GM21423 (cell line): ENCODE measurements at regions not wholly inside any gene's neighbourhood (a gene's known extent, or its start where the extent isn't known, plus 50 kb on each side); places are given as distances from the start of the nearest gene placed in this dataset.

Experiments
- ATAC-seq: cut with Tn5 transposase; IDR thresholded peaks from one replicate; pipeline ENCODE4 v1.9.1; 2021; ENCODE audit warnings: mild to moderate bottlenecking, moderate library complexity; ENCODE audit not compliant: unreplicated experiment

DNA sequence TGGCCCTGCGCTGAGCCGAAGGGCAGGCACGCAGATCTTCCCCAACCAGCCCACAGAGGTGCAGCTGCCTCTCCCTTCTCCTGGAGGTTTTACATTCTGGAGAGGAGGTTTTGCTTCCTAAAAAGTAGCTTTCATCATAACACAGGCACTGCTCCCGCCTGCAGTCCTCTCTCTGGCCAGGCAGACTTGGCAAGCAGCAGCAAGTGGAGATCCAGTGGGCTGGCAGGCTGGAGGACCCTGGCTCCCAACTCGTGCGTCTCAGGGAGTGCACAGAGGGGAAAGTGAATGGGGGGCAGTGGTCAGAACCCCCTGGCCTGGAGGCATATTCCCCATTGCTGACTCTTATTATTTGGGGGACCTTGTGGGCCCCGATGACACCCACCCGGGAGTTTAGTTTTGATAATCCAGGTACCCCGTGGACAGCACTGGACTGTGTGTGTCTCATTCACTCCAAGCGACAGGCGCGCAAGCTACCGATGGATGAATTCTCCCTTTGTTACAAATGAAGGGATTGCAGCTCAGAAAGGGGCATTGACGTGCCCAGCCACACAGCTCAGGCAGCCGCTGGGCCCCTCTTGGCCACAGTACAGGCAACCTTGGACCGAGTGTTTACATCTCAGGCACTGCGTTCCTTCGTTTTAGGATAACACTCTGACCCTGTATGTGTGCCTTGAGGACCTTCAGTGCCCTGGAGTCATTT, 1223.9 kb downstream of the BRD1 start:
- ATAC-seq: no peak

DNA sequence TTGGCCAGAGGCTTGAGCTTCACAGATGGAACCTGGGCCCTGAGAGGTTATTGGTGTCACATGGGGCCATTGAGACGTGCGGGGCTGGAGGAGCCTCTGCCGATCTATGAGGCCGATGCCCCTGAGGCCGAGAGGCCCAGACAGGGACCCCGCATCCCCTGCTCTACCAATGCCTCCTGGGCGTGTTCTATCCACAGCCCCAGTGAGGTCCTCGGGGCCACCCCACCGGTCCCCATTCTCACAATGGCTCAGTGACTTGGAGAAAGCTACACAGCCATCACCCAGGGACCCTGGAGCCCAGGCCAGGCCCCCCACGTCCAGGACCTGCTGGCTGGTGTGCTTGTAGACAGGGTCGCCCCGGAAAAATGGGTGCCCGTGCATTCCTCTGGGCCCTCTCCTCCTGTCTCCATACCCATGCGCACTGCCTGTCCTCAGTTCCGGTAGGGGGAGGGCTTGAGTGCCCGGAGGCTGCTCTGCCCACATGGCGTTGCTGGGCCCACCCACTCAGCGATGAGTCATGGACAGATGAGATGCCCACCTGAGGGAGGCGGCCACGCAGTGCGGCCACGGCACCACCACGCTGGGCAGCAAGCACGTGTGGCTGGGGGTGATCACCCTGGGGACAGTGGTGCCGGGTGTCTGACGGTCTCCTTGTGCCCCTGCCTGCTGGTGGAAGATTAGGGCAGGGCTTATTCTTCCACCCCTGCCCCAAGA, 1224.7 kb downstream of the BRD1 start:
- no peak for ATAC-seq

DNA sequence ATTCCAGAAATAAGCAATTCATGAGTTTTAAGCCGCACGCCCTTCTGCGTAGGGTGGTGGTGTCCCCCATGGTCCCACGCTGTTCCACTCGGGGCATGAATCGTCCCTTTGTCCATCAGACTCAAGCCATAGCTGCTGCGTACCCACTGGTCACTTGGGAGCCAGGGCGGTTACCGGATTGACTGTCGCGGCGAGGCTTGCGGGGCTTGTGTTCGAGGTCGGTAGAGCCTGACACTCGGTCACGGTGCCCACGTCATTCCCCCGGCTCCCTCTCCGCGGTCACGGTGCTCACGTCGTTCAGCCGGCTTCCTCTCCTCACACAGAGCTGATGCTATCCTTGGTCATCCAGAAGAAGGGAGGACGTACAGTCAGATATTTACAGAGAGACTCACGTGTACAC, 1227.0 kb downstream of the BRD1 start:
- ATAC-seq: no peak

DNA sequence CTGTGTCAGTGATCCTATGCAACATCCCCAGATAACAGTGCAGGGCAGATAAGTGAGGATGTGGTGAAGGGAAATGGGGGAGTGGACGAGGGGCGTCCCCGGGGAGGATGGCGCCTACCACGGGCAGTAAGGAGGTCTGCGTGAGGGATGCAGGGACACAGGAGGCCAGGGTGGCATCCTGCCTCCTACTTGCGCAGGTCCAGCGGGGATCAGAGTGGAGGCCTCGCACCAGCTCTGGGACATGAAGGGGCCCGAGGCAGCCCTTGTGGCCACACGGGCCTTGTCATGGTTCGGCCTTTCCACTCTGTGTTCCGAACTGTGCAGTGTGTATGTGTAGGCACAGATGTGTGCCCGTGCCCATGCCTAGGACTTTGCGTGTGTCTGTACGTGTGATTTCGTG, 1227.5 kb downstream of the BRD1 start:
- no peak for ATAC-seq

DNA sequence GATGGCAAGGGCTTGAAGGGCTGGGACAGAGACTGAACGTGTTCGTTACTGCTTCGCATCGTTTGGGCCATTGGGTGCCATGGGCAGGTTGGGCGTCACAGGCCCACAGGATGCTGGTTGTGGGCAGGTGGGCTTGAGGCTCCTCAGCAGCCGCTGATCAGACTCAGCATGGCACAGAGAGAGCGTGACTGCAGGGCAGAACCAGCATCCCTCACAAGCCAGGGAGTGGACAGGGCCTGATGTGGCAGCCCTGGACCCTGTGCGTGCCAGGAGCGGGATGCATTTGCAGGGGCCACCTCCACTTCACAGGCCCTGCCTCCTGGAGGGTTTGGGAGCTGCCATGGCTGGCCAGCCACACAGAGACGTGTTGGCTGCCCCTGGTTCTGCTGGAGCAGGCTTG, 1228.3 kb downstream of the BRD1 start:
- no peak for ATAC-seq

DNA sequence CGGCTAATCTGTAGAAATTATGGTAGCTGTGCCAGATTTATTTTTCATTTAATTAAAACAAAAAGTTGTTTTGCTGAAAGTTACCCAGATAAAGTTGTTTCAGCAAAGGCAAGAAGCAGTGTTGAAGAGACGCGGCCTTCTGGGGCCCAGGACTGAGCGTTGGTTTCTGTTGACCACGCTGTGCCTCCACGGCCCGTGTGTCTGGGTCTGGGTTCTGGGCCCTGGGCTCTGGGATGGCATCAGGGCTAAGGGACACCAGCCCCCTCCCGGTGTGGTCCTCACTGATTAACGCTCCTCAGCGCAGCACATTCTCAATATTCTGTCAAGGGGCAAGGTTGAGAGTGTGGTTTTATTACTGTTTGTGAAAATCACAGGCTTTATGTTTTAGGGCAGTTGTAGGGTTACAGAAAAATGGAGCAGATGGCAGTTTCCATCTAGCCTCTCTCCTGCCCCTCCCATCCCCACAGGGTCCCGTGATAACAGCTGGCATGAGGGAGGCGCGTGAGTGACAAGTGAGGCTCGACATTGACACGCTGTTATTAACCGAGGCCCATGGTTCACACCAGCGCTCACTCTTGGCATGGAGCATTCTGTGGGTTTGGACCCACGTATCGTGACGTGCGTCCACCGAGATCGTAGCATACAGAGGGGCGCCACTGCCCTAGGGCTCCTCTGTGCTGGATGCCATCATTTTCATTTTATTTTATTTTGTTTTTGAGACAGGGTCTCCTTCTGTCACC, 1231.4 kb downstream of the BRD1 start:
- no peak for ATAC-seq

- no peak for ATAC-seq
Observed at GRCh38 chr22:48595511-48595905, 1232.2 kb downstream of the BRD1 start.

DNA sequence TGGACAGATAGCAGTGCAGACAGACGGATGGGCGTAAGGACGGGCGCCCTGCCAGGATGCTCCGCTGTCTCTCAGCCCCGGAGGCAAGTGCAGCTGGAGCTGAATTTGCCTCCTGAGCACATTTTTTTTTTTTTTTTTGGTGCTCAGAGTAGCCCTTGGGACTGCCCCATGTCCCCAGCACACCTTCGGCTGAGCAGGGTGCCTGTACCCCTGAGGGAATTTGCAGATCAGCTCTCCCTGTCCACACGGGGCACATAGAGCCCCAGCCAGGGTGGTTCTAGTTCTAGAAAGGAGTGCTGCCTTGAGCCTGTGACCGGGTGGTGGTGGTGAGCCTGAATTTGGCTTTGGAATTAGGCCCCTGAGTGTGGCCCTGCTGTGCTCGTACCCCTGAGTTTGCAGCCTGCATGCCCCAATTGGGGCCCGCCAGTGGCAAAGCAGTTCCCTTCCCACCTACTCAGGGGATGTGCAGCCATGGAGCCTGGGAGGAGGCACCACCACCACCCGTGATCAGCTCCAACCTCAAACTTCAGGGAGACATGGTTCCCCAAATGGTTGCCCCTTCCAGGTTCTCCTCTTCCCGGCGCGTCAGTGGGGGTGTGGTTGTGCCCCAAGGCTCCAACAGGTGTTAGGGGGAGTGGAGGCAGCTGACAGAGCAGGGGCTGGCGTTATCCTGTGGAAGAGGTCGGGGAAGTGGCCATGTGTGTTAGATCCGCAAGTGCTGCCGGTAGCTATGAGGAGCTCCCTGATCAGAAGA, 1232.7 kb downstream of the BRD1 start:
- no peak for ATAC-seq

- ATAC-seq: no peak
Observed at GRCh38 chr22:48594016-48594756, 1233.5 kb downstream of the BRD1 start.

DNA sequence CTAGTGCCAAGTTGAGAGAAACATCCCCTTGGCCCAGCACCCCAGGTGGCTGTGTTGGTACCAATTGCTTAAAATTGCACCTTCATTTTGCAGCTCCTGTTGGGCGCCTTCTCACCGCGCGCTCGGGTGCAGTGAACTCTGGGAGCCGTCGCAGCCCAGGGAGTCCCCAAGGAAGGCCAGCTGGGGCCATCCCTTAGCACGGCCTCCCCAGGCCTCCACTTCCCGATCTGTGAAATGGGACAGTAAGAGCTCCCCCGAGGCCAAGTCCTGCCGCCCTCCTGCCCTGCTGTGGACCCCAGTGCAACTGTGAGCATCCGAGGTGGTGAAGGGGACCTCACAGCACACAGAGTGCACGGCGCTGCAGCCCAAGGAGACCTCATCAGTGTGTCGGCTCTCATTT, 1234.1 kb downstream of the BRD1 start:
- ATAC-seq: no peak

DNA sequence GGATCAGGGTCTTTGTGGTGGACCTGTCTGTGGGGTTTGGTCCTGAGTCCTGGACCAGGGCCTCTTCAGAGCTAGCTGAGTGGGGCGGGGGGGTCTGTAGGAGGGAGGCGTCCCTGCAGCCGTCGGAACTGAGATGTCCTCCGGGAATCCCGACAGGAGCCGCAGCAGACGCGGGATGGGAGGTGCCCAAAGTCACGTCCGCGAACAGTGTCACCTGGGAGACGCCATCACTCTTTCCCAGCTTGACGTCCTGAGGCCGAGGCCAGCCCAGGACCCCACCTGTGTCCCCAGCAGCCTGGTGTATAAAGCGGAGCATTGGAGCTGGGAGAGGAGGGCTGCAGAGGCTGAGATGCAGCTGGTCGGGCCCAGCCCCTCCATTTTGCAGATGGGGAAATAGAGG, 1234.7 kb downstream of the BRD1 start:
- no peak for ATAC-seq

DNA sequence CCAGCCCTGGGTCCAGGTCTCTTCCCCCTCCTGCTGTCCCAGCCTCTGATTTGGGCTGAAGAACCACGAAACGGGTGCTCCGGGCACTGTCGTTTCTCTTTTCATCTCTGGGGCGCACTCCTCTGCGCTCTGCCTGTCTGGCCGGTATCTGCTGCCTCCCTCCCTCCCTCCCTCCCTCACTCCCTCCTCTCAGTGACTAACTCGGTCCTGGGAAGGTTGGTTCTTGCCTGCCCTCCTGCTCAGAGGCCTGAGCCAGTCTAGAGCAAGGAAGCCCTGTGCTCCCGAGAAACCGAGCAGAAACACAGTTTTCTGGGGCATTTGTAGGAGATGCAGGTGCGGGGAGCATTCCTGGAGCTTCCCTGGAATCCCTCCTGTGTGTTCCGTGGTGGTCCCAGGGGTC, 1235.2 kb downstream of the BRD1 start:
- ATAC-seq: no peak

- no peak for ATAC-seq
Observed at GRCh38 chr22:48592066-48592345, 1235.7 kb downstream of the BRD1 start.

- no peak for ATAC-seq
Observed at GRCh38 chr22:48591286-48592065, 1236.2 kb downstream of the BRD1 start.

GRCh38 chr22:48589901-48590300, 1237.8 kb downstream of the BRD1 start:
- no peak for ATAC-seq

DNA sequence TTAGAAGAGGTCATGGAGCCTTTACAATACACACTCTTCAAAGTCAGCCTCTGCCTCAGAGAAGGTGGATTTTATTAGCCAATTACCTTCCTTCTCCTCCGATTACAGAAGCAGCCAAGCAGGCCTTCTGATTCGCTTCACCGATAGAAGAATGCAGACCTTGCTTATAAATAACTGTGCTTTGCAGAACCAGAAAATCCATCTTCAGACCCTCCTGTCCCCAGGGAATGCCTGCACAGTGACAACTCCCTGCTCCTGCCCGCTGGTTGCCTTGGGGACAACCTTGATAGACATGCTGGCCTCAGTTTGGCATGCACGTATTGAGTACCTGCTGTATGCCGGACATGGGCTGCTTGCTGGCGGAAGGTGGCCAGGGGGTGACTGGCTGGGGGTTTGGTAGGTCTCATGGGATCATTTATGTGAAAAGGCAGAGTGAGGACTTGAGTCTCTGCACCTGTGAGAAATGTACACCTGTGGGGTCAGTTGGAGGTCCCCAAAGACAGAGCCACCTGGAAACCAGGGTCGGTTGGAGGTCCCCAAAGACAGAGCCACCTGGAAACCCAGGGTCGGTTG, 1238.7 kb downstream of the BRD1 start:
- no peak for ATAC-seq

DNA sequence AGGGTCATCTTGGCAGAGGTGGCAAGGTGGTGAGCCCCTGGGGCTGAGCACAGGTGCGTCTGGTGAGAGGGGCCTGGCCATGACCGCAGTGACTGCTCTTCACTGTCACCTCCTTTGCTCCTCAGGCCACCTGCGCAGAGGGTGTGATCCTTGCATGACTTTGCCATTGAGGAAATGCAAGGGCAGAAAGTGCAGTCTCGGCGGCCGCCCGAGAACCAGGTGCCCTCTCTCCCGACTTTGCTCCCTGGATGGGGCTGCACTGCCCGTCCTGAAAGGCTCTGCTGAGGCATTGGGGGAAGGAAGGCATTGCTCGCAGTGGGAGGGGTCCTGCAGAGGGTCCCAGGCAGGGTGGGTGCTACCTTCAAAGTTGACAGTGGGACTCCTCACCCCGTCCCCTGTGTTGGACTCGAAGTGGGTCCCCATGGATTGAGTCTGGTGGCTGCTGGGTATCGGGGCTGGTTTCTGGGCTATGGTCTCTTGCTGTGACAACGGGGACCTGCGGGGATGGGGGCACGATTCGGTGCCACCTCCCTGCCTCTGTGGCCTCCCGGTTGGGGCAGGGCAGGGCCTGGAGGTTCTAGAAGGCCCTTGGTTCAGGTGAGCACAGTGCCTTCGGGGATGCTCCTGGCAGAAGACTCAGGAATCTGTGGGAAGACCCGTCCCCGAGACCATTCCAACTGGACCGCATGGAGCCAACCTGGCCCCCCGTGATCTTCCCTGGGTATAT, 1239.4 kb downstream of the BRD1 start:
- no peak for ATAC-seq

DNA sequence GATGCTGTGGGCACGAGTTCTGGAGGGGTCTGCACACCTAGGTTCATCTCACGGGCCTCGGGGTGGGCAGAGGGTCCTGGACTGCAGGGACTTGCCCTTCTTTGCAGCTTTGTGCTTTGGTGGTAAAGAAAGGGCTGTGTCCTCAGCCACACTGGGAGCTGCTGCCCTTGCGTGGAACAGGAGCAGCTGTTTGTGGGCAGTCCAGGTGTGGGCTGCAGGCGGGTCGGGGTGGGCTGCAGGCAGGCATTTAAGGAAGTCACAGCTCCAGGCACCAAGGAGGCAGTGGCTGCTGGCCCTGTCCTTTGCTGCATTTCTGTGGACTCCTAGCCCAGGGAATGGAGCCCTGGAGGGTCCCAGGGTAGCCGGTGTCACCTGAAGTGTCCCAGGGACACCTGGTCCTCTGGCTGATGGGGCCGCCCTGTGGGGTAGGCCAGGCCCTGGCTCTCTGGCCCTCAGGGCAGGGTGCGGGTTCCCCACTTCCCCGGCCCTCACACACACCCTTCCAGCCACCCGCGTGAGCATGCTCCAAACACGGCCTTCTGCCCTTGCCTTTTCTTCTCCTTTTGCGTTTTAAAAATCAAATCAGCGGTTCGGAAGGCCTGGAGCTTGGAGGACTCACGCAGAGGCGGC, 1240.3 kb downstream of the BRD1 start:
- ATAC-seq: no peak

DNA sequence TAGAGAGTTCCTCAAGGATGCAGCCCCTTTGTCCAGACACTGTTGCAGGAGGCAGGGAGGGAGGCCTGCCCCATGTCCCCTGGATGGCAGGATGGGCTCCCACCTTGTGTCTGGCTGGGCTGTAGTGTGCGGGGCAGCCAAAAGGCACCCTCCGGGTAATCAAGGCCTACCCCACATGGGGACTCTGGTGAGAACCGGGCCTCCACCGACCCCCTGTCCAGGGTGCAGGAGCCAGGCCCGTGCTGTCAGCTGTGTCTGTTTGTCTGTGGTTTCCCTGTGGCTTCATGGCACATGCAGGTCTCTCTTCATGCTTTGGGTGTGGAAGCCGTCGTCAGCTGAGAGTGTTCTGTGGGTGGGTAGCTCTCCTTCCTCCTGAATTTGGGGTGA, 1240.9 kb downstream of the BRD1 start:
- ATAC-seq: no peak
